Thoracic aorta (tissue), 2 donors: ENCODE measurements at regions not wholly inside any gene's neighbourhood (a gene's known extent, or its start where the extent isn't known, plus 50 kb on each side); places are given as distances from the start of the nearest gene placed in this dataset.
A peak's percentile ranks its signal among the peaks of the same experiment; 100 is the strongest.
"Not testable (repeated sequence)": the region's sequence is repeated elsewhere in the genome, so short reads cannot be mapped to it uniquely, and the experiment has no call there.

Experiments used
- ATAC-seq: fragments of 150-250 bp; one replicate; pipeline ENCODE4 v1.8.0; 2017; ENCODE audit warnings: low read depth; ENCODE audit not compliant: insufficient number of reproducible peaks, low FRiP score
- DNase-seq: peaks from one replicate; pipeline ENCODE4 v3.0.0-alpha.2; 2020; ENCODE audit warnings: low spot score
- H3K27ac ChIP-seq, 2 donors: fragments of 200-600 bp; sonication (generic); 1 replicate in 1 of 2; 2 replicates in 1 of 2; pipeline ENCODE4 v1.5.1; 2016; ENCODE audit warnings: mild to moderate bottlenecking in 2 of 2, moderate library complexity in 2 of 2
- H3K27me3 ChIP-seq: fragments of 200-600 bp; sonication (generic); replicated peaks from 2 replicates; pipeline ENCODE4 v1.6.0; 2016; ENCODE audit warnings: mild to moderate bottlenecking; ENCODE audit not compliant: insufficient read depth
- H3K36me3 ChIP-seq: fragments of 200-600 bp; sonication (generic); one replicate; pipeline ENCODE4 v1.5.1; 2016
- H3K4me1 ChIP-seq, 2 donors: fragments of 200-600 bp; sonication (generic); 1 replicate in 1 of 2; 2 replicates in 1 of 2; pipeline versions ENCODE4 v1.5.1 to v1.6.0; 2016; ENCODE audit warnings: low read depth in 2 of 2, mild to moderate bottlenecking in 1 of 2; ENCODE audit not compliant: control insufficient read depth in 1 of 2
- H3K4me3 ChIP-seq: fragments of 200-600 bp; sonication (generic); 2 replicates; pipeline ENCODE4 v1.5.1; 2016; ENCODE audit warnings: mild to moderate bottlenecking
- H3K9me3 ChIP-seq: fragments of 200-600 bp; sonication (generic); 2 replicates; pipeline ENCODE4 v1.5.1; 2016
- CTCF ChIP-seq: fragments of 200-600 bp; sonication (generic); IDR thresholded peaks from one replicate; pipeline ENCODE4 v1.5.1; 2019; ENCODE audit warnings: antibody characterized with exemption

- Histone ChIP-seq H3K27ac (peak overlapping the region in 1 of 2 donors; percentile 22), H3K27me3 (no peaks in the 10 kb centered on the region), H3K9me3 (no peaks in the 10 kb centered on the region), H3K4me3 (peak overlapping the region; percentile 56), H3K4me1 (peaks cover 5 to 41% of the 10 kb centered on the region in 2 donors), H3K36me3 (no peaks in the 10 kb centered on the region)
- ATAC-seq = no peak
- TF ChIP-seq CTCF = no peak
- no peak for DNase-seq
Observed at GRCh38 chr10:28177944-28178637, 124.8 kb downstream of the MPP7 start.

GRCh38 chr10:28176498-28176897, 126.4 kb downstream of the MPP7 start:
- not testable (repeated sequence) for H3K27me3 ChIP-seq, H3K4me3 ChIP-seq, H3K9me3 ChIP-seq, H3K27ac ChIP-seq, DNase-seq, H3K36me3 ChIP-seq, ATAC-seq
- peaks cover 1 to 26% of the 10 kb centered on the region in 2 donors for H3K4me1 ChIP-seq

GRCh38 chr10:28172223-28172610, 130.6 kb downstream of the MPP7 start:
- Histone ChIP-seq H3K36me3 (no peaks in the 10 kb centered on the region), H3K9me3 (no peaks in the 10 kb centered on the region), H3K4me1 (peaks cover under 1 to 8% of the 10 kb centered on the region in 2 donors), H3K27ac (no peak overlapping the region), H3K4me3 (peak overlapping the region; percentile 42), H3K27me3 (no peaks in the 10 kb centered on the region)
- TF ChIP-seq CTCF = no peak
- ATAC-seq = no peak
- no peak for DNase-seq

GRCh38 chr10:28171468-28172222, 131.2 kb downstream of the MPP7 start:
- peak; percentile 6 for DNase-seq

GRCh38 chr10:28169525-28169924, 133.3 kb downstream of the MPP7 start:
- DNase-seq = no peak
- no peaks in the 10 kb centered on the region for H3K36me3 ChIP-seq
- H3K9me3 ChIP-seq = no peaks in the 10 kb centered on the region
- TF ChIP-seq CTCF = no peak
- peaks cover 0 to 8% of the 10 kb centered on the region in 2 donors for H3K4me1 ChIP-seq
- no peak overlapping the region for H3K27ac ChIP-seq
- no peak overlapping the region for H3K4me3 ChIP-seq
- ATAC-seq = no peak
- no peaks in the 10 kb centered on the region for H3K27me3 ChIP-seq

More at GRCh38 chr10:28171468-28172222, 131.2 kb downstream of the MPP7 start:
- peak overlapping the region in 1 of 2 donors; percentile 28 for H3K27ac ChIP-seq
- H3K27me3 ChIP-seq = no peaks in the 10 kb centered on the region
- H3K4me1 ChIP-seq = peaks cover 0 to 8% of the 10 kb centered on the region in 2 donors
- H3K9me3 ChIP-seq = no peaks in the 10 kb centered on the region
- no peak for TF ChIP-seq CTCF
- H3K4me3 ChIP-seq = peak overlapping the region; percentile 42
- no peak for ATAC-seq
- H3K36me3 ChIP-seq = no peaks in the 10 kb centered on the region
